ENCODE measurements at regions not wholly inside any gene's neighbourhood (a gene's known extent, or its start where the extent isn't known, plus 50 kb on each side); places are given as distances from the start of the nearest gene placed in this dataset.

DNA sequence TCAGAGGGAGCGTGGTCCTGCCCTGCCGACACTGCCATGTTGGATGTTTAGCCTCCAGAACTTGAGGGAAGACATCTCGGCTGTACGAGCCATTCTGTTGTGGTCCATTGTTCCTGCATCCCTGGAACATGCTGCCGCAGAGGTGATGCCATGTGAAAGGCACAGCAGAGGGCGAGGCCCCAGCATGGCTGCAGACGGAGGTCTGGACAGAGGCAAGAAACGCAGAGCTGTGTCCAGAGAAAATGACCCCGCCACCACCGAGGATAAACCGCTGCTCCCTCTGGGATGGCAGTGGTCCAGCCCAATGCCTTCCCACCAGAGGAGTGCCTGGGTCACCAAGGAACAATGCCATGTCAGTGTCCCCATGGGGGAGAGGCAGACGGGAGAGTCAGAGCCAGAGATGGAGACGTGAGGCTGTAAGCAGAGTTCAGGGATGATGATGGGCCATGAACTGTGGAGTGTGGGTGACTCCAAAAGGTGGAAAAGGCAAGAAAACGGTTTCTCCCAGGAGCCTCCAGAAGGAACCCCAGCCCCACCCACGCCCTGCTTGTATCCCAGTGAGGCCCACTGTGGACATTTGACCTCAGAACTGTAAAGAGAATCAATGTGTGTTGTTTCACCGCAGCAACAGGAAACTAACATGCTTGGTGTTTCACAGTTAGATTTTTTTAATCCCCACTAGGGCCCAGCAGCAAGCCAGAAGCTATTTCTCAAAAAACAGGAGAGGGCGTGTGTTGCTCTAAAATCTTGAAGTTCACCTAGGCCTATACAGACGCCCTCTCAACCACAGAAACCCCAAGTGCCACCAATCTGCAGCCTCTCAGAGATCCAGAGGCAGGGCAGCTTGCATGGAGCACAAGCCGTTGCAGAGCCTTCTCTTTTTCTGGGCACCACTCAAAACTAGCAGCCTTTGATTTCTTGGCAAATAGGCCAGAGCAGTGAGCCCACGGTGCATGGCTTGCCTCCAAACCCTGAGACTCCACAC lies 1422.9 kb downstream of the TBC1D22A start:
- TF ChIP-seq, protein P1, sequence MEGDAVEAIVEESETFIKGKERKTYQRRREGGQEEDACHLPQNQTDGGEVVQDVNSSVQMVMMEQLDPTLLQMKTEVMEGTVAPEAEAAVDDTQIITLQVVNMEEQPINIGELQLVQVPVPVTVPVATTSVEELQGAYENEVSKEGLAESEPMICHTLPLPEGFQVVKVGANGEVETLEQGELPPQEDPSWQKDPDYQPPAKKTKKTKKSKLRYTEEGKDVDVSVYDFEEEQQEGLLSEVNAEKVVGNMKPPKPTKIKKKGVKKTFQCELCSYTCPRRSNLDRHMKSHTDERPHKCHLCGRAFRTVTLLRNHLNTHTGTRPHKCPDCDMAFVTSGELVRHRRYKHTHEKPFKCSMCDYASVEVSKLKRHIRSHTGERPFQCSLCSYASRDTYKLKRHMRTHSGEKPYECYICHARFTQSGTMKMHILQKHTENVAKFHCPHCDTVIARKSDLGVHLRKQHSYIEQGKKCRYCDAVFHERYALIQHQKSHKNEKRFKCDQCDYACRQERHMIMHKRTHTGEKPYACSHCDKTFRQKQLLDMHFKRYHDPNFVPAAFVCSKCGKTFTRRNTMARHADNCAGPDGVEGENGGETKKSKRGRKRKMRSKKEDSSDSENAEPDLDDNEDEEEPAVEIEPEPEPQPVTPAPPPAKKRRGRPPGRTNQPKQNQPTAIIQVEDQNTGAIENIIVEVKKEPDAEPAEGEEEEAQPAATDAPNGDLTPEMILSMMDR (IDR thresholded peaks at IDR 0.05) = no peak
- no peak for TF ChIP-seq ZFX (IDR thresholded peaks at IDR 0.05; ENCODE audit: borderline replicate concordance)
